ENCODE measurements at regions not wholly inside any gene's neighbourhood (a gene's known extent, or its start where the extent isn't known, plus 50 kb on each side); places are given as distances from the start of the nearest gene placed in this dataset.

DNA sequence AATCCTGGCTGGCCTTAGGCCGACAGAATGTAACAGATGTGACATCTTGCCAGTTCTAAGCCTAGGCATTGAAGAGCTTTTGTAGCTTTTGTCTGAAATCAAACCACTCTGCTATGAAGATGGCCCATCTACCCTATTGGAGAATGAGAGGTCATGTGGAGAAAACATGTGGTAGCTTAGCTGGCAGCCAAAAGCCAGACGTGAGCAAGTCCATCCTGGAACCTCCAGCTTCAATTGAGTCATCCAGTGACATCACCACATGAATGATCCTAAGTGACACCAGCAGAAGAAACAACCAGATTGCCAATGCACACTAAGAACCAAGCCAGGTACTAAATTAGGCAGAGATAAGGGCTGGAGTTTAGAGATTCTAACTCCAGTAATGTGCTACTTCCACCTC, 154.8 kb upstream of the ZFP42 start:
- TF ChIP-seq GATA3 (IDR thresholded peaks at IDR 0.05; ENCODE audit: low read depth, low read length) (no peak), GATA2 (IDR thresholded peaks at IDR 0.05; ENCODE audit: low read depth, low read length) (no peak)
